NCI-H2196 (cell line): ENCODE measurements at regions not wholly inside any gene's neighbourhood (a gene's known extent, or its start where the extent isn't known, plus 50 kb on each side); places are given as distances from the start of the nearest gene placed in this dataset.

ENCODE experiments used
- DNase-seq: peaks from one replicate; lab custom pipeline; 2025; ENCODE audit not compliant: unreplicated experiment; lab: John Stamatoyannopoulos, UW

- no peak for DNase-seq
These were observed 120.4 kb upstream of the KLF7 start for GRCh38 chr2:207286106-207286505.

- no peak for DNase-seq
These were observed 122.9 kb upstream of the KLF7 start for GRCh38 chr2:207288628-207289027.

DNA sequence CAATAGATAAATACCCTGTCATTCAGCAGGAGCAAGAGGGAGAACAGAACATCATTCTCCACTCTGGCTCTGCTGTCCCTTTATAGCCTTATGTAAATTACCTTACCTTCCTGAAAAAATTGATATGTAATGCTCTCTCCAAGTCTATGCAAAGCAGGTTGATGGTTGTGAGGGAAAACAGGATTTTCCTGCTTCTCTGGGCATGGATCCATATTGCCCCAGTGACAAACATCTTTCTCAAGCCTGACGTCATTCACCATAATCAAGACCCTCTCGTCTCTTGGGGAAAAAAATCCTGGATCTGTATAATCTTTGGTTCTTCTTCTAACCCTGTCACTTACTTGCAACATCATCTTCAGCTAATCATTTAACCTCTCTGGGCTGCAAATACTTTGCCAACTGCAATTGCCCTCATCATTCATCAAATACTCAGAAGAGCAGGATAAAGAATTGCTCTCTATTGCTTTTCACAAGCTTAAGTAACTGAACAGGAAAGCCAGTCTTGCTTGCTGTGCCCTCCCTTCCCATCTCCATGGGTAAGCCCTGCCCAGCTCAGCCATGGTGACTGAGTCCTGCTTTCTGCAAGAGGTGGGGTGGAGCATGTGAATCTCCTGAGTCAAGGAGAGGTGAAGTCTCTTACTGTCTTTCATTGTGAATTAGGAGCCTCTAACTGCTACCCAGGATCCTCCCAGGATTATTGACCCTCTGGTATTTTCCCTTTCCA, 123.7 kb upstream of the KLF7 start:
- DNase-seq = no peak

DNA sequence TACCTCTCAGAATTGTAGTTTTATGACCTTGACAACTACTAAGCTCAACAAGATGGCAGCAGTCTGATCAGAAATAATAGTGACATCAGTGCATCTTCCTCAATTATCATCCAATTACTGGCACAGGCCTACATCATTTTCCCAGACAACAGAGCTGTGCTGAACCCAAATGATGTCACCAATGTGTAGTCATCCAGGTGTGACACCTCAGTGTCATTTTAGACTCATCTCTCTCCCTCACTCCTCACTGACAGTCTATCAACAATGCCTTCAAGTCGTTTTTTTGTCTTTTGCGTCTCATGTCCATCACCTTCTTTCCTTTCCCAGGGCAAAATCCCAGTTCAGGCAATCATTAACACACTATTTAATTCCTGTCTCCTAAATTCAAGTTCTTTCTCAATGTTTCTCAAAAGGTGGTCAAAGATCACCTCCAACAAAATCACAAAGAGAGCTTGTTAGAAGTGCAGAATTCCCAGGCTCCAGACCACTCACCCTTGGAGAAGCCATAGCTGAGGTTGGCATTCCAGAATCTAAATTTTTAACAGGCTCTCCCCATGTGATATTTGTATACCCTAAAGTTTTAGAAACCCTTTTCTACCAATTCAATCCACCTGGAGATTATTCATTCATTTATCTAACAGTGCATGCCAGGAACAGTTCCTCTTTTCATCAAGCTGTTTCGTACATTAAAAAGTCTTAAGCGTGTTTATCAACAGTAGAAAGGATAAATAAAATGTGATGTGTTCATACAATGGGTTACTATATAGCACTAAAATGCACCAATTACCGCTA, 125.3 kb upstream of the KLF7 start:
- no peak for DNase-seq

- no peak for DNase-seq
These were observed 126.0 kb upstream of the KLF7 start for GRCh38 chr2:207291625-207292252.

GRCh38 chr2:207296265-207296948, 130.7 kb upstream of the KLF7 start:
- DNase-seq = no peak

DNA sequence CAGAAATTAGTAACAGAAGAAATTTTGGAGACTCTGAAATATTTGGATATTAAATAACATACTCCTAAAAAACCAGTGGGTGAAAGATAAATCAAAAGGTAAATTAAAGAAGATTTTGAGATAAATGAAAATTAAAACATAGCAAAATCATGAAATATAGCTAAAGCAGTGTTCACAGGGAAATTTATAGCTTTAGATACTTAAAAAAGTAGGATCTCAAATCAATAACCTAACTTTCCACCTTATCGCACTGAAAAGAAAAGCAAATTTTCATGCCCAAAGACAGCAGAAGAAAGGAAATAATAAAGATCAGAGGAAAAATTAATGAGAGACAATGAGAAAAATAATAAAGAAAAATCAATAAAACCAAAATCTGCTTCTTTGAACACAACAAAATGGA, 135.1 kb upstream of the KLF7 start:
- no peak for DNase-seq

DNA sequence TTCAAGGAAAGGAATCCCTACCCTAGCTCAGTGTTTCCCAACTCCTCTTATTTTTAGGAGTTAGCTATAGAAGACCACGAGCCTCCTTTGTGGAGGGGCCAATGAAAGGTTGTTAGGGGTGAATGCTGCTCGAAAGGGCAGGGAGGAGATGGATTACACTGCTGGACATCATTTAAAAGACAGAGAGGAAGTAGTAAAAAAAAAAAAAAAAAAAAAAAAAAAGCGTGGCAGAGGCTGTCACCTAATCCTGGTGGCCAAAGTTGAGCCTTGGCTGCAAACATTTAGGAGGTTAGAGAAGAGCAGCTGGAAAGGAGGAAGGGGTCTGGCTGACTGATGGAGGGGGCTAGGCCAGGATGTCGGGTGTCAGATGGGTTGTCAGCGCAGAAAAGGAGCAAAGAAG, 139.0 kb upstream of the KLF7 start:
- no peak for DNase-seq

DNA sequence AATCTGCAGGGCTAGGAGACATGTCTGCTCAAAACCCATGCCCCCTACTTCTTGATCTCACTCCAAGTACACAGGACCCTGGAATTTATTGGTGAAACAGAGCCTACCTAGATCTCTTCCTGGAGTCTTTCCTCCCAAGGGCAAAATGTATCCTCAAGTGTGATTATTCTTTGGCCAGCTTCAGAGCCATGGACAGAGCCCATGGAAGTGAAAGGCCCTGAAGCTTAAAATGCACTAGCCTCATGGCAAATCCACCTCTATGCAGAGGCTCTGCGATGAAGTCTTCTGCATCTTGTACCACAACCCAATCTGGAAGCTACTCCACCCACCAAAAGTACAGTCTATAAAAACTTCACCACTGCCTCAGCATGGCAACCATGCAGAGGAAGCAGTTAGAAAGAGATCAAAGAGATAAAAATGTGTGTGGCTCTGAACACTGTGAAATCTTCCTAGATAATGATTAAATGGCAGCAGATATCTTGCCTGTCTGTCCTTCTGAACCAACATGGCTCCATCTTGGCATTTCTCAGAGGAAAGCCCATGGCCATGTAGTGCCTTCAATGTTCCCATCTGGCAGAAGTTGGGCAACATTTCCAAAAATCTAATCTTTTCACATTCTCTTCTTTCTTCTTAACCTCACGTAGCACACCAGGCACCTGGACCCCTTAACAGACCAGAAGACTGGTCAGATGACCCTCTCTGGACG, 142.9 kb upstream of the KLF7 start:
- no peak for DNase-seq

- DNase-seq = peak; percentile 38
These were observed 145.7 kb upstream of the KLF7 start for GRCh38 chr2:207311316-207312005.

DNA sequence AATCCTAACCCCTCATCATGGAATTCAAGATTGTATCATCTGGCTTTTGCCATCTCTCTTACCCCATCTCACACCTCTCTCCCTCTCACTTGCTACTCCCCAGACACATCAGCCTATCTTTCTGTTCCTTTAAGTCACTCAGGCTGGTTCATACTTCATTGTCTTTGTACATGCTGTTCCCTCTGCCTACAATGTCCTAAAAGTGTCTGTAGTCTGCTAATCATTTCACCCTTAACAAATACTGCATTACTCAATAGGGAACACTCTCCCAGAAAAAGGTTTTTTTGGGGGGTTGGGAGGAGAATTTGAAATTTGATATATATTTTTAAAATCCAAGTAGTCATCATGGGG, 146.2 kb upstream of the KLF7 start:
- DNase-seq = no peak

DNA sequence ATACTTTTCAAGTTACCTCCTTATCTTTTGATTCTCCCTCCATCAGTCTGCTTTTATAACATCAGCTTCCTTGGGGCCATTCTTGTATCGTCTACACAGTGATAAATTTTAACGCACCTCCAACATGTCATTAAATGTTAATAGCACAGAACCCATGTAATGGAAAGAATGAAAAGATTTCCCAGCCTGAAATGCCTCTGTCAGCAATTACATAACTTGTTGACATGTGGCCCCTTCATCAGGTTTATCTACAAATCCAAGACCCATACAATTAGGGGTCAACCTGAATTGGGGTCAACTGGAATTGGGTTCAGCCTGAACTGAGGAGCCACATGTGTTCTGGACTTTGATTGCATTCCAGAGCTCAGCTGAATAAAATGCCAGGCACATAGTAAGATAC, 148.2 kb upstream of the KLF7 start:
- DNase-seq = no peak

GRCh38 chr2:207315131-207315530, 149.4 kb upstream of the KLF7 start:
- DNase-seq = peak; percentile 12

GRCh38 chr2:207316484-207316883, 150.7 kb upstream of the KLF7 start:
- no peak for DNase-seq

GRCh38 chr2:207316906-207317305, 151.2 kb upstream of the KLF7 start:
- no peak for DNase-seq

DNA sequence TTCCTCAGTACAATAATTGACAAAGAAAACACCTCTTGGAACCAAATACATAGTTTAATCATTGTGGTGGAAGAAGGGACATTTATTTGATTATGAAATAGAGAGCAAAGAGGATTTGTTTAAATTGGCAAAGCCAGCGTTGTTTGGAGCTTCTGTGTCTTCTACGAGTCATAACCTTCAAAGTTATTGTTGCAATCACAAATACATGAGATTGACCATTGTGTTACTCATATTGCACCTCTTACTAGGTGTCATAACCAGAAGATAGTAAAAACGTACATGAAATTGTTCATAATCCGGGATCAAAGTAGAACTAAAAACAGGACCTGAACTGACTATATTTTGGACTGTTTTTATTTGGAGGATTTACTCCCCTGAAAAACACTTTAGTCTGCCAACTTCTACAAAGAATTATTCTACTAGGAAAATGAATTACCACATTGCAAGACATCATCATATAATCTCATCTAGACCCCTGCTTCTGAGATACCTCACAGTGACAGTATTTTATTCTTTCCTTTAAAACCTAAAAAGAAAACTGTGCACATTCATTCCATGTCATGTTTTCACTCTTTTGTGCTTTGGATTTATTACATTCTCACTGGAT, 151.7 kb upstream of the KLF7 start:
- DNase-seq = no peak

DNA sequence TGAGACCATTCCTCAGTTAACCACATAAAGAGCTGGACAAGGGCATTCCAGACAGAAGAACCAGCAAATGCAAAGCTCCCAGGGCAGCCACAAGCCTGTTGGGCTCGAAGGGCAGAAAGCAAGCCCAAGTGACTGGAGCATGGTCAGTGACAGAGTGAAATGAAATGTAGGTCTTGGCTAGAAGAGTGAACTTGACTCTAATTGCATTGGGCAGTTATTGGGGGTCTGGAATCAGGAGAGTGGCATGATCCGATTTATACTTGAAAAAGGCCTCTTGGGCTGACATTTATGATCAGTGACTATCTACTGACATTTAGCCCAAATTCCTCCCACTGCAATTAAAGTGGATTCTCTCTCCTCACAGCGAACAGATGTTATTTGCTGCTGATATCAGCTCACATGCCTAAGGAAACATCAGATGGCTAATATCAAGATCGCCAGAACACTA, 152.5 kb upstream of the KLF7 start:
- no peak for DNase-seq

- no peak for DNase-seq
These were observed 153.6 kb upstream of the KLF7 start for GRCh38 chr2:207319316-207319715.

GRCh38 chr2:207320381-207321159, 154.8 kb upstream of the KLF7 start:
- no peak for DNase-seq
